T-helper 1 cell treated with Interleukin-12 subunit alpha and Interleukin-12 subunit beta and Interleukin-4 antibody, amounts not matched to agents 30 μg/mL and 1 μg/mL, for 36 hours (primary cell): ENCODE measurements at regions not wholly inside any gene's neighbourhood (a gene's known extent, or its start where the extent isn't known, plus 50 kb on each side); places are given as distances from the start of the nearest gene placed in this dataset.
"Not testable (repeated sequence)": the region's sequence is repeated elsewhere in the genome, so short reads cannot be mapped to it uniquely, and the experiment has no call there.

Experiments used
- H3K27ac Mint-ChIP-seq: one replicate; pipeline ENCODE4 v1.8.0; 2021; ENCODE audit warnings: mild to moderate bottlenecking, mixed read lengths
- H3K27me3 Mint-ChIP-seq: one replicate; pipeline ENCODE4 v1.8.0; 2021; ENCODE audit warnings: low read depth, mixed read lengths
- H3K36me3 Mint-ChIP-seq: one replicate; pipeline ENCODE4 v1.8.0; 2021; ENCODE audit warnings: low read depth, mixed read lengths
- H3K4me1 Mint-ChIP-seq: one replicate; pipeline ENCODE4 v1.8.0; 2021; ENCODE audit warnings: low read depth, mixed read lengths
- H3K4me3 Mint-ChIP-seq: one replicate; pipeline ENCODE4 v1.8.0; 2021; ENCODE audit warnings: mild to moderate bottlenecking, moderate library complexity, mixed read lengths
- H3K9me3 Mint-ChIP-seq: one replicate; pipeline ENCODE4 v1.8.0; 2021; ENCODE audit warnings: mixed read lengths

DNA sequence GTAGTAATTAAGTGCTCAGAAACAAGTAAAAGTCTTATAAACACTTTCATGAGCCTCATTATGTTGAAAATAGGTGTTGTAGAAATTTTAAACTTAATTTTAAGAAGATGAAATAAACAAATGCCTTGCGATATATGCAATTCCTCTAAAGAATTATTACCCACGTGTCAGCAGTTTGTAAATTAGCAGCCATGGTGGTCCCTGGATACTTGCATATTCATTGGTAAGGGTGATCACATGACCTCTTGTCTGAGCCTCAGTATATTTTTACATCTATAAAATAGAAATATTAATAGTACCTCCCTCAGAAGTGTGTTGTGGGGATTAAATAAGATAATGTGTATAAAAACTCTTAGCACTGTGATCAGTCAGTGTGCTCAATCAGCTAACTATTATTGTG lies 141.5 kb upstream of the SVIL start:
- H3K4me3 Mint-ChIP-seq, result no peak overlapping the region
- H3K9me3 Mint-ChIP-seq, result no peaks in the 10 kb centered on the region
- H3K36me3 Mint-ChIP-seq, result no peaks in the 10 kb centered on the region
- H3K4me1 Mint-ChIP-seq, result peaks cover 5% of the 10 kb centered on the region
- H3K27ac Mint-ChIP-seq, result no peak overlapping the region
- peaks cover 19% of the 10 kb centered on the region for H3K27me3 Mint-ChIP-seq

DNA sequence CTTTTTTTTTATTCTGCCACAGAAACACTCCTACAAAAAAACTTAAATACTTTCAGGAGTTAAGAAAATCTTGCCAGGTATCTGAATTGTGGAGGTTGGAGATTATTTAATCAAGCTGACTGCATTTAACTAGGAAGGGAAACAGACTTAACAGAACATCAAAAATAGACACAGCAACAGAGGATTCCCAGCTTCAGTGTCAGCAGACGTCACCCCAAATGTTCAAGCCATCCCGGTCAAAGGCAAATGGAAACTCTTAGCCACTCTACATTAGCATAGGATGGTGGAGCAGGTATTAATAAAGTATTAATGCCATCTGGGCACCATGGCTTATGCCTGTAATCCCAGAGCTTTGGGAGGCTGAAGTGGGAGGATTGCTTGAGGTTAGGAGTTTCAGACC lies 139.7 kb upstream of the SVIL start:
- Mint-ChIP-seq H3K4me3 (no peak overlapping the region), H3K9me3 (no peaks in the 10 kb centered on the region), H3K4me1 (peaks cover 5% of the 10 kb centered on the region), H3K27ac (no peak overlapping the region), H3K27me3 (peaks cover 23% of the 10 kb centered on the region), H3K36me3 (no peaks in the 10 kb centered on the region)

DNA sequence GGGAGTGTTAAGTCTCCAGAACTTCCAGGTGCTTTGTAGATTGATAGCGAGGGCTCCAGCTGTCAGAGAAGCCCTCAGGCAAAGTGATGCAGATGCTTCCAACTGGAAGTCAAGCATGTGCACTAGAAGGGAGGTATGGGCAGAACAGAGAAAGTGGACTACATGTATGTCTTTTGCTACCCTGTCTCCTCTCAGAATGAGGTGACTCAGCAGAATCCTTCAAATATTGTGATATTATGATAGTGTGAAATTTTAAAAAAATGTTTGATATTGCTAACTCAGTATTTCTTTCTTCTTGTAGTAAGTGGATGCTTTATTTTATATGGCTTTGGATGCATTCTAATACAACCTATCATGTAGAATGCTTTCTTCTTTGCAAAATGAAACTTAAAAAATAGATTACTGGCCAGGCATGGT lies 138.9 kb upstream of the SVIL start:
- H3K4me1 Mint-ChIP-seq, result peaks cover 5% of the 10 kb centered on the region
- no peaks in the 10 kb centered on the region for H3K9me3 Mint-ChIP-seq
- H3K4me3 Mint-ChIP-seq, result no peak overlapping the region
- H3K36me3 Mint-ChIP-seq, result no peaks in the 10 kb centered on the region
- no peak overlapping the region for H3K27ac Mint-ChIP-seq
- peaks cover 23% of the 10 kb centered on the region for H3K27me3 Mint-ChIP-seq

DNA sequence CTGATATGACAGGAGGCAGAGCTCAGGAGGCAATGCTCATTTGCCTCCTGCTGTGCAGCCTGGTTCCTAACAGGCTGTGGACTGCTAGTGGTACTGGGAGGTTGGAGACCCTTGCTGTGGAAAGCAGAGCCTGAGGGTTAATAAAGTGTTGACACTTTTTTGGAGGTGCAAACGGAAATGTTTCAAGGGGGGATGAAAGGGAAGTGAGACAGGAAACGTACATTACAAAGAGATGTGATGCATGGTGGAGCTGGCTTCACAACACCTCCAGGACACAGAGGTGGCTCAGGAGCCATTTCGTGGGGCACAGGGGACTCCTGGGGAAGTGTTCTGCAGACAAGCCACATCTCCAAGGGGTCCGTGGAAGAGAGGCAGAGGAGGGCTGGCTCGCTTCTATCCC lies 137.6 kb upstream of the SVIL start:
- H3K9me3 Mint-ChIP-seq, result no peaks in the 10 kb centered on the region
- peaks cover 18% of the 10 kb centered on the region for H3K27me3 Mint-ChIP-seq
- no peaks in the 10 kb centered on the region for H3K36me3 Mint-ChIP-seq
- peaks cover 5% of the 10 kb centered on the region for H3K4me1 Mint-ChIP-seq
- H3K4me3 Mint-ChIP-seq, result no peak overlapping the region
- peak overlapping the region; percentile 45 for H3K27ac Mint-ChIP-seq

DNA sequence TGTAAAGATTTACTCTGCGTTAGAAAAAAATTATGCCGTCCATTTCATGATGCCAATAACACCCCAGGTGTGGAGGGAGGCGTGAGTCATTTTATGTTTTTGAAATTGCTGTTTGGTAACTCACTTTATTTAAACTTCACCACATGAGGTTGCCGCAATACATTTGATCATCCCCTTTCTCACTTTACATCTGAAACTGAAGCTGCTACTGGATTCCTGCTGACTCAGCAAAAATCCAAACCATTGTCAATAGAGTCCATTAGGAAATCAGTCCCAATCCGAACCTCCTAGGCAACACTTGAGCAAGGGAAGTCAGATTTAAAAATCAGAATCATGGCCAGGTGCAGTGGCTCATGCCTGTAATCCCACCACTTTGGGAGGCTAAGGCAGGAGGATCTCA lies 136.6 kb upstream of the SVIL start:
- Mint-ChIP-seq H3K27me3 (peaks cover 12% of the 10 kb centered on the region), H3K4me3 (no peak overlapping the region), H3K27ac (no peak overlapping the region), H3K4me1 (peaks cover 5% of the 10 kb centered on the region), H3K36me3 (no peaks in the 10 kb centered on the region), H3K9me3 (no peaks in the 10 kb centered on the region)

DNA sequence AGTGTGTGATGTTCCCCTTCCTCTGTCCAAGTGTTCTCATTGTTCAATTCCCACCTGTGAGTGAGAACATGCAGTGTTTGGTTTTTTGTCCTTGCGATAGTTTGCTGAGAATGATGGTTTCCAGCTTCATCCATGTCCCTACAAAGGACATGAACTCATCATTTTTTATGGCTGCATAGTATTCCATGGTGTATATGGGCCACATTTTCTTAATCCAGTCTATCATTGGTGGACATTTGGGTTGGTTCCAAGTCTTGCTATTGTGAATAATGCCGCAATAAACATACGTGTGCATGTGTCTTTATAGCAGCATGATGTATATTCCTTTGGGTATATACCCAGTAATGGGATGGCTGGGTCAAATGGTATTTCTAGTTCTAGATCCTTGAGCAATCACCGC lies 134.5 kb upstream of the SVIL start:
- H3K36me3 Mint-ChIP-seq, H3K4me1 Mint-ChIP-seq, H3K9me3 Mint-ChIP-seq, H3K27ac Mint-ChIP-seq, H3K27me3 Mint-ChIP-seq, H3K4me3 Mint-ChIP-seq: not testable (repeated sequence)

DNA sequence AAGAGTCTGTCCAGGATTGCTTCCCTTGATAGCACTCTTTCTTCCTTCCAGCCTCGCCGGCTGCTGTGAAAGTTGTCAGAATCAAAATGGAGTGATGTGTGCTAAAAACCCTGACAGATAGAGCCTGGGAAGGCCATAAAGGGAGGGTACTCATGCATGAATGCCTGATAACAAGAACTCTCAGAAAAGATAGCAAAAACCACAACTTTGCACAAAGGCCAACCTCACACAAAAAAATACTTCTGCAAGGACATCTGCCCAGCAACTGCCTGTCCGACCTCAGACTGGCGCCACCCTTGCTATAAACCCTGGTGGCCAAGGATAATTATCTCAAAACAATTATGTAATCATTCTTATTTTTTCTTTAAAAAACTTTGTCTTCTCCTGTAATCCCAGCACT lies 133.2 kb upstream of the SVIL start:
- Mint-ChIP-seq H3K27ac (no peak overlapping the region), H3K9me3 (no peaks in the 10 kb centered on the region), H3K4me3 (no peak overlapping the region), H3K36me3 (no peaks in the 10 kb centered on the region), H3K27me3 (peaks cover 8% of the 10 kb centered on the region), H3K4me1 (peaks cover 3% of the 10 kb centered on the region)

DNA sequence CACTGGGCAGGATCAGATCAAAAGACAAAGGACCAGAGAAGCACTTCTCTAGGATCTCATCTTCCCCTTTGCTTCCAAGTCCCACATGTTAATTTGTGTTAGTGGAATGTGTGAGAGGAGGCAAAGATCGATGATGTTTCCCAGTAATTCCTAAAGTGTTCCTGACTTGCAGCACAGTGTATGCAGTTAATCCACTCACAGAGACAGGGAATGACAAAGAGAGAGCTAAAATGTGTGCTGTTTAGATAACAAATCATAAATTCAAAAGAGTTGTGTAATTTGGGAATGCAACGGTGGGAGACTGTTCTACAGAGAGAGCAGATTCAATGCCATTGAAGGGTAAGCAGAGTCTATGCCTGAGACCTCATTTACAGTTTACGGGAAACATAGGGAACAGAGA lies 132.0 kb upstream of the SVIL start:
- Mint-ChIP-seq H3K27ac (no peak overlapping the region), H3K9me3 (no peaks in the 10 kb centered on the region), H3K36me3 (no peaks in the 10 kb centered on the region), H3K27me3 (peaks cover 8% of the 10 kb centered on the region), H3K4me3 (no peak overlapping the region), H3K4me1 (no peaks in the 10 kb centered on the region)

DNA sequence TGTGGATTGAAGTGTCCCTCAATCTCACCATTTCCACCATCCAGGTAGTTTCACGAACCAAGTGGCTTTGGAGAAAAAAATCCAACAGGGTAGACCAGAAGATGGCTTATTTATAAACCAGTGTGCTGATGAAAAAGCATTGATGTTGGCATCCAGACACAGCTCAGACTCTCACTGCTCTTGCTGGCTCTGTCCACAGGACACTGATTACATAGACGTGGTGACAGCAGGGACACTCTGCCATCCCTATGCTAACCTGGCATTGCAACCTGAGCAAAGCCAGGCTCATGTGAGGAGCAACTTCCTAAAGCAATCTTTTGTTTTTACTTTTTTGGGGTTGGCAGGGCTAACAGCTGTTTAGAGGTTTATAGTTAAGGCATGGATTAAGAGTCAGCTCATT lies 130.6 kb upstream of the SVIL start:
- Mint-ChIP-seq H3K27ac (no peak overlapping the region), H3K27me3 (peaks cover 5% of the 10 kb centered on the region), H3K9me3 (no peaks in the 10 kb centered on the region), H3K4me1 (no peaks in the 10 kb centered on the region), H3K4me3 (no peak overlapping the region), H3K36me3 (no peaks in the 10 kb centered on the region)

DNA sequence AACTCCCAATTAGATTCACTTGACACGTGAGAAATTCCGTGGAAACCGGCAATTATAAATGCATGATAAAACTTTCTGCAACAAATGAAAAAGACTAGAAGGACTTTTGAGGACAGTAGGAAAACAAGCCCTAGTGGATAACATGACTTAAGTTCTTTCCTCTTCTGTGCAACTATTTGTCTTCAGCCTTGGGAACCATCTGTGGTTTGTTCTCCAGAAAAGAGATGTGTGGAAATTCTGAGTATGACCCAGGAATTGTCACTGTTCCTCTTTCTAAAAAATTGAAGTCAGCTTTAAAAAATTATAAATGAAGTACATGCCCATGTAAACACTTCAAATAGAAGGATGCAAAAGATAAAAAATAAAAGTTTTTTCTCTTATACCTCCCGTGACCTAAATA lies 128.6 kb upstream of the SVIL start:
- H3K4me1 Mint-ChIP-seq, result no peaks in the 10 kb centered on the region
- no peaks in the 10 kb centered on the region for H3K9me3 Mint-ChIP-seq
- H3K36me3 Mint-ChIP-seq, result no peaks in the 10 kb centered on the region
- no peaks in the 10 kb centered on the region for H3K27me3 Mint-ChIP-seq
- no peak overlapping the region for H3K4me3 Mint-ChIP-seq
- H3K27ac Mint-ChIP-seq, result no peak overlapping the region

DNA sequence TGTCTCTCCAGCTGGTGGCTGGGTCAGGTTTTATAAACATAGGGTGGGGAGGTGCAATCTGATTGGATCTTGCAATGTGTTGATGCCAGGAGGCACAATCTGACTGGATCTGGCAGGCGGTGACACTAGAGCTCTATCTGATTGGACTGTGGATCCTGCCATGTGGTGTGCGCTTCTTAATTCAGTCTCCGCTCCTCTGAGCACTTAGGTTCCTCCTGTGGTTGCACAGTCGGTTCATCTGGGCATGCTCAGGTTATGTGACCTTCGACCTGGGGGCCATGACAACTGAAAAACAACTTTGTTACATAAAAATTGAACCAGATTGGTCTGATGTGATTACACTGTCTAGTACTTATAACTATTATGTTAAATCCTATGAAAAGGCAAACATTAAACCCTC lies 127.1 kb upstream of the SVIL start:
- Mint-ChIP-seq H3K27ac (no peak overlapping the region), H3K4me1 (no peaks in the 10 kb centered on the region), H3K36me3 (no peaks in the 10 kb centered on the region), H3K9me3 (no peaks in the 10 kb centered on the region), H3K27me3 (no peaks in the 10 kb centered on the region), H3K4me3 (no peak overlapping the region)

DNA sequence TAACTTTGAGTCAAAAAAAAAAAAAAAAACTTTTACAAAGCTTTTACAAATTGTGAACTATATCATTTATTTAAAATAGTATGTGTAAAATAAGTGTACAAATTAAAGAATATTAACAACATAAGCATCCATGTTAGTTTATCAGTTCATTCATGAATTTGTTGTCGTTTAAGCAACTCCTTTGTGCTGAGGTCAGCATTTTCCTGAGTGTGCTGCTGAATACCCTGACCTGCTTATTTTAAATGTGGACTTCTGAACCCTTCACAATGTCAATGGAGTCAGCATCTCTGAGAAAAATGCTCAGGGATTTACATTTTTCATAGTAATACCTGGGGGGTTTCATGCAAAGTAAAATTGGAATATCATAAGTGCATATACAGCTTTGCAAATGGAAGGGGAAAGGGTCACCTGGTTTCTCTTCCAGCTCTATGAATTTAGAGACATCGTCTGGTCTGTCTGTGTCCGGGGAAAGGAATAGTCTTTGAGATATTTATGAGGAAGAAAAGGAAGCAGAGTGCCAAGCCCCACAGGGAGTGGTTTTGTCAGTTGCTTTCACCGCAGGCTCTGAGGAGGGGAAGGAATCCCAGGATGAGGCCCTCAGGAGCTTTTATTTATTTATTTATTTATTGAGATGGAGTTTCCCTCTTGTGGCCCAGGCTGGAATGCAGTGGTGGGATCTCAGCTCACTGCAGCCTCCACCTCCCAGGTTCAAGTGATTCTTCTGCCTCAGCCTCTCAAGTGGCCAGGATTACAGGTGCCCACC lies 125.5 kb upstream of the SVIL start:
- no peak overlapping the region for H3K27ac Mint-ChIP-seq

DNA sequence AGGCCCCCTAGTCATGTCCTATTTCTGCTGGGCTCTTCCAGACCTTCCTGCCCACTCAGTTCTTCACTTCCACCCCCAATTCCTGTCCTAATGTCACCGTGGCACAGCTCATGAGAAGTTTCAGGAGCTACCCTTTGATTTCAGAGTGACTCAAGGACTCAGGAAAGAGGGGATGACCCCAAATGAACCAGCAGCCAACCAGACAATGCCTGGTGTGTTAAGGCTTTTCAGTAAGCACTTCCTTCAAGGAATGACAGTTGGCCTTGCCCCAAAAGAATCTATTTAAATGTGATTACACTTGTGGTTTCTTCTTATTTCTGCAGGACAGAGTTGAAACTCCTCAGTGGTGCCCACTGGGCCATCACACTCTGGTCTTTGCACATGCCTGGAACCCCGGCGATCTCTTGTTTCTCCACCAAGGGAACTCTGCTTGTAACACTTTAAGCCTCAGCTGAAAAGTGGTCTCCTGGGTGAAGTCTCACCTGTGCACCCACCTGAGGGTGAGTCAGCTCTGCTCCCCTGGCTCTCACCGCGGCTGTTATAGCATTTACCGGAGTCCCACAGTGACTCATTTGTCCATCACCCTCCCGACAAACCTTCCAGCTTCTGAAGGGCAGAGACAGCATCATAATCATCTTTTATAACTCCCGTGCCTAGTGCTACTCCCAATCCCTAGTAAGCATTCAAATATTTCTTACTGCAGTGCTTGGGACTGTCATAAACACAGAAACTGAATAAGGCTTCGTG lies 123.0 kb upstream of the SVIL start:
- Mint-ChIP-seq H3K4me3 (no peak overlapping the region), H3K9me3 (no peaks in the 10 kb centered on the region), H3K27me3 (peaks cover 21% of the 10 kb centered on the region), H3K4me1 (no peaks in the 10 kb centered on the region), H3K36me3 (no peaks in the 10 kb centered on the region), H3K27ac (no peak overlapping the region)

More for the DNA sequence above, 125.5 kb upstream of the SVIL start:
- Mint-ChIP-seq H3K27me3 (peaks cover 8% of the 10 kb centered on the region), H3K36me3 (no peaks in the 10 kb centered on the region), H3K9me3 (no peaks in the 10 kb centered on the region), H3K4me3 (no peak overlapping the region), H3K4me1 (no peaks in the 10 kb centered on the region)

DNA sequence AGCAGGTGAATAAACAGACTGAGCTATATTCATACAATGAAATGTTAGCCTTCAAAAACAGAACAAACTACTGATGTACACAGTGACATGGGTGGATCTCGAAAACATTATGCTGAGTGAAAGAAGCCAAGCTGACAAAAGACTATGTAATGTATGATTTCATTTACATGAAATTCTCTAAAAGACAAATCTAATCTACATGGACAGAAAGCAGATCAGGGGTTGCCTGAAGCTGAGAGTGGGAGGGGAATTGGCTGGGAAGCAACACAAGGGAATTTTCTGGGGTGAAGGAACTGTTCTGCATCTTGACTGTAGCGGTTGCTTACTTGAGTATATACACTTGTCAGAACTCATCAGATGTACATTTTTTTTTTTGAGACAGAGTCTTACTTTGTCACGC lies 121.7 kb upstream of the SVIL start:
- Mint-ChIP-seq H3K4me1 (no peaks in the 10 kb centered on the region), H3K27ac (no peak overlapping the region), H3K9me3 (no peaks in the 10 kb centered on the region), H3K4me3 (no peak overlapping the region), H3K36me3 (no peaks in the 10 kb centered on the region), H3K27me3 (peaks cover 22% of the 10 kb centered on the region)

DNA sequence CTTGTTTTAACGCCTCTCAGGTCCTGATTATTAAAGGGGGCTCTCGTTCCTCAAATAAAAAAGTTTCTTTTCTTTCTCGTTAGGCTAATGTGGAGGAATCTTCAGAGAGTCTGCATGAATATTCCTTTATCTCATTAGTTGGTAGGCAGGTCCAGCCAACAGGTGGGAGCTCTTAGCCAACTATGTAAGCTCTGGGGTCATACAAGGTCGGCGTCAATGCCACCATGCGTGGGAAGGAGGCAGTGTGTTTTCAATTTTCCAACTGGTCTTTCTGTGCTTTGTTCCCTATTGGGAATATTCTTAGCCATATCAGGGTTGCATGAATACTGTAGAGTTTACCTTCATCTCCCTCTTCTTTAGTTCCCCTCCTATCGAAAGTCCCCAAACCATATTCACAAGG lies 118.5 kb upstream of the SVIL start:
- H3K4me3 Mint-ChIP-seq, result no peak overlapping the region
- H3K9me3 Mint-ChIP-seq, result no peaks in the 10 kb centered on the region
- H3K4me1 Mint-ChIP-seq, result no peaks in the 10 kb centered on the region
- no peaks in the 10 kb centered on the region for H3K36me3 Mint-ChIP-seq
- no peak overlapping the region for H3K27ac Mint-ChIP-seq
- H3K27me3 Mint-ChIP-seq, result peaks cover 25% of the 10 kb centered on the region
